ENCODE measurements at regions not wholly inside any gene's neighbourhood (a gene's known extent, or its start where the extent isn't known, plus 50 kb on each side); places are given as distances from the start of the nearest gene placed in this dataset.
"Not testable (repeated sequence)": the region's sequence is repeated elsewhere in the genome, so short reads cannot be mapped to it uniquely, and the experiment has no call there.

- Mint-ChIP-seq H3K4me1 (no peaks in the 10 kb centered on the region), H3K4me3 (no peak overlapping the region), H3K27me3 (no peaks in the 10 kb centered on the region), H3K27ac (no peak overlapping the region), H3K9me3 (peaks cover 4% of the 10 kb centered on the region), H3K36me3 (ENCODE audit: low read depth) (no peaks in the 10 kb centered on the region)
- ATAC-seq (no peak), DNase-seq (no peak)
Observed at GRCh38 chr1:189628857-189629256, 848.8 kb downstream of the BRINP3 start.

GRCh38 chr1:189633658-189634057 lies 844.0 kb downstream of the BRINP3 start:
- no peak overlapping the region for H3K27ac Mint-ChIP-seq
- peaks cover 4% of the 10 kb centered on the region for H3K9me3 Mint-ChIP-seq
- H3K4me3 Mint-ChIP-seq, result no peak overlapping the region
- H3K4me1 Mint-ChIP-seq, result no peaks in the 10 kb centered on the region
- H3K36me3 Mint-ChIP-seq (ENCODE audit: low read depth), result no peaks in the 10 kb centered on the region
- no peak for ATAC-seq
- no peaks in the 10 kb centered on the region for H3K27me3 Mint-ChIP-seq
- DNase-seq, result no peak

GRCh38 chr1:189637041-189637440 lies 840.6 kb downstream of the BRINP3 start:
- no peak overlapping the region for H3K4me3 Mint-ChIP-seq
- H3K27ac Mint-ChIP-seq, result no peak overlapping the region
- ATAC-seq (no peak), DNase-seq (no peak)
- no peaks in the 10 kb centered on the region for H3K4me1 Mint-ChIP-seq
- H3K27me3 Mint-ChIP-seq, result no peaks in the 10 kb centered on the region
- H3K36me3 Mint-ChIP-seq (ENCODE audit: low read depth), result no peaks in the 10 kb centered on the region
- peaks cover 16% of the 10 kb centered on the region for H3K9me3 Mint-ChIP-seq

GRCh38 chr1:189644156-189644555 lies 833.5 kb downstream of the BRINP3 start:
- peaks cover 13% of the 10 kb centered on the region for H3K9me3 Mint-ChIP-seq
- H3K4me3 Mint-ChIP-seq; DNase-seq; ATAC-seq; H3K27ac Mint-ChIP-seq; H3K4me1 Mint-ChIP-seq; H3K27me3 Mint-ChIP-seq; H3K36me3 Mint-ChIP-seq (ENCODE audit: low read depth): not testable (repeated sequence)

GRCh38 chr1:189644970-189645369 lies 832.7 kb downstream of the BRINP3 start:
- ATAC-seq, result no peak

GRCh38 chr1:189646066-189646465 lies 831.6 kb downstream of the BRINP3 start:
- Mint-ChIP-seq H3K4me1 (no peaks in the 10 kb centered on the region), H3K9me3 (peaks cover 10% of the 10 kb centered on the region), H3K27ac (no peak overlapping the region), H3K4me3 (no peak overlapping the region), H3K27me3 (no peaks in the 10 kb centered on the region), H3K36me3 (ENCODE audit: low read depth) (no peaks in the 10 kb centered on the region)
- no peak for ATAC-seq
- no peak for DNase-seq

More at GRCh38 chr1:189644970-189645369, 832.7 kb downstream of the BRINP3 start:
- DNase-seq, result no peak
- Mint-ChIP-seq H3K4me1 (no peaks in the 10 kb centered on the region), H3K9me3 (peaks cover 10% of the 10 kb centered on the region), H3K27ac (no peak overlapping the region), H3K36me3 (ENCODE audit: low read depth) (no peaks in the 10 kb centered on the region), H3K4me3 (no peak overlapping the region), H3K27me3 (no peaks in the 10 kb centered on the region)

GRCh38 chr1:189654906-189655305 lies 822.8 kb downstream of the BRINP3 start:
- H3K4me3 Mint-ChIP-seq, result no peak overlapping the region

GRCh38 chr1:189656628-189657530 lies 820.8 kb downstream of the BRINP3 start:
- no peaks in the 10 kb centered on the region for H3K27me3 Mint-ChIP-seq
- no peak overlapping the region for H3K4me3 Mint-ChIP-seq
- peaks cover 5% of the 10 kb centered on the region for H3K9me3 Mint-ChIP-seq
- no peaks in the 10 kb centered on the region for H3K4me1 Mint-ChIP-seq
- no peaks in the 10 kb centered on the region for H3K36me3 Mint-ChIP-seq (ENCODE audit: low read depth)
- DNase-seq, result no peak
- no peak for ATAC-seq
- no peak overlapping the region for H3K27ac Mint-ChIP-seq

More at GRCh38 chr1:189654906-189655305, 822.8 kb downstream of the BRINP3 start:
- ATAC-seq (no peak), DNase-seq (no peak)
- H3K36me3 Mint-ChIP-seq (ENCODE audit: low read depth), result no peaks in the 10 kb centered on the region
- no peak overlapping the region for H3K27ac Mint-ChIP-seq
- H3K27me3 Mint-ChIP-seq, result no peaks in the 10 kb centered on the region
- H3K9me3 Mint-ChIP-seq, result peaks cover 5% of the 10 kb centered on the region
- no peaks in the 10 kb centered on the region for H3K4me1 Mint-ChIP-seq

GRCh38 chr1:189657715-189658114 lies 819.9 kb downstream of the BRINP3 start:
- Mint-ChIP-seq H3K27ac (no peak overlapping the region), H3K4me1 (no peaks in the 10 kb centered on the region), H3K27me3 (no peaks in the 10 kb centered on the region), H3K4me3 (no peak overlapping the region), H3K9me3 (peaks cover 9% of the 10 kb centered on the region), H3K36me3 (ENCODE audit: low read depth) (no peaks in the 10 kb centered on the region)
- no peak for DNase-seq
- ATAC-seq, result no peak

- no peaks in the 10 kb centered on the region for H3K4me1 Mint-ChIP-seq
- H3K9me3 Mint-ChIP-seq, result peaks cover 9% of the 10 kb centered on the region
- H3K4me3 Mint-ChIP-seq, result no peak overlapping the region
- ATAC-seq (no peak), DNase-seq (no peak)
- no peaks in the 10 kb centered on the region for H3K36me3 Mint-ChIP-seq (ENCODE audit: low read depth)
- no peak overlapping the region for H3K27ac Mint-ChIP-seq
- no peaks in the 10 kb centered on the region for H3K27me3 Mint-ChIP-seq
Observed at GRCh38 chr1:189658381-189658780, 819.3 kb downstream of the BRINP3 start.

GRCh38 chr1:189659731-189660130 lies 817.9 kb downstream of the BRINP3 start:
- no peak for ATAC-seq
- Mint-ChIP-seq H3K36me3 (ENCODE audit: low read depth) (no peaks in the 10 kb centered on the region), H3K4me3 (no peak overlapping the region)

GRCh38 chr1:189662190-189662589 lies 815.5 kb downstream of the BRINP3 start:
- Mint-ChIP-seq H3K4me1 (no peaks in the 10 kb centered on the region), H3K27ac (no peak overlapping the region), H3K27me3 (no peaks in the 10 kb centered on the region), H3K9me3 (peaks cover 22% of the 10 kb centered on the region), H3K36me3 (ENCODE audit: low read depth) (no peaks in the 10 kb centered on the region), H3K4me3 (no peak overlapping the region)
- no peak for ATAC-seq
- no peak for DNase-seq

More at GRCh38 chr1:189659731-189660130, 817.9 kb downstream of the BRINP3 start:
- Mint-ChIP-seq H3K27me3 (no peaks in the 10 kb centered on the region), H3K4me1 (no peaks in the 10 kb centered on the region), H3K27ac (no peak overlapping the region), H3K9me3 (peaks cover 9% of the 10 kb centered on the region)
- DNase-seq, result no peak

GRCh38 chr1:189669846-189670245 lies 807.8 kb downstream of the BRINP3 start:
- Mint-ChIP-seq H3K4me1 (no peaks in the 10 kb centered on the region), H3K36me3 (ENCODE audit: low read depth) (no peaks in the 10 kb centered on the region), H3K27me3 (no peaks in the 10 kb centered on the region), H3K27ac (no peak overlapping the region), H3K4me3 (no peak overlapping the region), H3K9me3 (peaks cover 18% of the 10 kb centered on the region)
- no peak for DNase-seq
- no peak for ATAC-seq

GRCh38 chr1:189673217-189673616 lies 804.4 kb downstream of the BRINP3 start:
- H3K4me3 Mint-ChIP-seq, result no peak overlapping the region
- no peaks in the 10 kb centered on the region for H3K9me3 Mint-ChIP-seq
- H3K4me1 Mint-ChIP-seq, result no peaks in the 10 kb centered on the region
- no peaks in the 10 kb centered on the region for H3K27me3 Mint-ChIP-seq
- no peak for ATAC-seq
- no peaks in the 10 kb centered on the region for H3K36me3 Mint-ChIP-seq (ENCODE audit: low read depth)
- DNase-seq, result no peak
- no peak overlapping the region for H3K27ac Mint-ChIP-seq

GRCh38 chr1:189675712-189676244 lies 801.9 kb downstream of the BRINP3 start:
- Mint-ChIP-seq H3K4me3 (no peak overlapping the region), H3K36me3 (ENCODE audit: low read depth) (no peaks in the 10 kb centered on the region), H3K9me3 (peaks cover 4% of the 10 kb centered on the region), H3K4me1 (no peaks in the 10 kb centered on the region), H3K27ac (no peak overlapping the region), H3K27me3 (no peaks in the 10 kb centered on the region)
- DNase-seq, result no peak
- ATAC-seq, result no peak

Data from activated naive CD8-positive, alpha-beta T cell treated with anti-CD3 and anti-CD28 coated beads, Interleukin-2, amount 50 U/mL, for 24 hours (primary cell).